ENCODE measurements at regions not wholly inside any gene's neighbourhood (a gene's known extent, or its start where the extent isn't known, plus 50 kb on each side); places are given as distances from the start of the nearest gene placed in this dataset.

DNA sequence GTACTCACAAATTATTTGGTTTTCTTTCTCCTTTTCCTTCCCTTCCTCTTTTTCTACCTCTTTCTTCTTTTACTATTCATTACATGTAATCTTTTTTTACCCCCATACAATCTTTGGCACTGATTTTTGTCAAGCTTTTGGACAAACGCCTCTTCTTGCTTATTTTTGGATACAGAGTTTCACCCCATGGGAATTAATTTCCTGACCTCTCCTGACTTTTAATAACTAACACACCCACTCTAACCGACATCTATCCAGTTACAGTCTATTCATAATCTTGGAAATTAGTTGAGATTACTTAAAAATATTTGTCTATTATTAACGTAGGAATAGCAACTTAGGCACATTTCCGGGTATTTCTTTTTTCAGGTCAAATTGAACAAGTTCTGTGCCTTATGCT lies 101.2 kb downstream of the HDGFL1 start:
- DNase-seq = no peak

DNA sequence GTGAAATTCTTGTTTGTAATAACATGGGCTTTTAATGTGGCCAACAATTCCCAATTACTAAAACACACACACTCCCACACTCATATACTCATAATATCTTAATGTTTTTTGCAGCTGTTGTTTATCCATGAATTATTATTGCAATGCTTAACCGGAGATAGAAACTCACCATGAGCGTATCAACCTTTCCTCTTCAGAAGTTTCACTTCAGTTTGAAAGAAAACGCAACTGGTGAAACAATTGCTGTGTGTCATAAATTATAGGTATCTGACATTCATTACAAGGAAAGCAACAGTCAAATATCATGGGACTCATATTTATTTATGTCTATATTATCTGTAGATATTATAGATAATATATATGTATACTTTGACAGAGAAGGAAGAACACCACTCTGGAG lies 104.1 kb downstream of the HDGFL1 start:
- DNase-seq = no peak

DNA sequence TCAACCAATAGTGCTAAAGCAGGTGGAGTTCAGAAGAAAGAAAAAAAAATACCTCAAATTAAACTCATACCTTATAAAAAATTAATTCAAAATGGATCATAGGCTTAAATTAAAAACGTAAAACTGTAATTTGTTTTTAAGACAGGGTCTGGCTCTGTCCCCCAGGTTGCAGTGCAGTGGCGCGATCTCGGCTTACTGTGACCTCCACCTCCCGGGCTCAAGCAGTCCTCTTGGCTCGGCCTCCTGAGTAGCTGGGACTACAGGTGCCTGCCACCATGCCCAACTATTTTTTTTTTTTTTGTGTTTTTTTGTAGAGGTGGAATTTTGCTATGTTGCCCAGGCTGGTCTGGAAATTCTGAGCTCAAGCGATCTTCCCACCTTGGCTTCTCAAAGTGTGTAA lies 111.6 kb downstream of the HDGFL1 start:
- no peak for DNase-seq

DNA sequence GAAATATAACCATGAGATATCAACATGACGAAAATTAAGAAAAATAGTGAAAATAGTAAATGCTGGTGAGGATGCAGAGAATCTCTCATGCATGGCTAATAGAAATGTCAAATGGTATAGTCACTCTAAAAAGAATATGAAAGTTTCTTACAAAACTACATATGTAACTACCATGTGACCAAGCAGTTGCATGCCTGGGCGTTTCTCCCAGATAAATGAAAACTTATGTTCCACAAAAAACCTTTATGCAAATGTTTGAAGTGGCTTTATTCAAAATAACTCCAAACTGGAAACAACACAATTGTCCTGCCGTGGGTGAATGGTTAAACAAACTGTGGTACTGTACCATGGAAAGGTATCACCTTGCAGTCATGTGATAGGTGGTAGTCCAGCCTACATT lies 112.4 kb downstream of the HDGFL1 start:
- no peak for DNase-seq

DNA sequence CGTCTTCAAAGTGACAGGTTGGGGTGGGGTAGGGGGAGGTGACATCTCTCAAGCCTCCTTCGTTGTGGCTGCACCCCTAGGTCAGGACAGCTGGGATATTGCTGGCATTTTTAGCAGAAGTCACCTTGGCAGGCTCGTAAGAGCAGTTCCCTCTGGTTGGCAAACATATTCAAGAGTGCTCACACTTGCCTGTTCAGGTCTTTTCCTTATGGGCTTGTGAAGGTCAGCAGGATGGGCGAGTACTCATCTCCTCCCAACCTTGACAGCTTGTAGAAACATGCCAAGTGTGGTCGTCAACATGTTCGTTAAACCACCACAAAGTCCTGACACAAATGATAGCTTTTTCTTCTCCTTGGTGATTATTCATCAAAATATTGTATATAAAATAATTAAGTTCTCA lies 113.6 kb downstream of the HDGFL1 start:
- DNase-seq = no peak

DNA sequence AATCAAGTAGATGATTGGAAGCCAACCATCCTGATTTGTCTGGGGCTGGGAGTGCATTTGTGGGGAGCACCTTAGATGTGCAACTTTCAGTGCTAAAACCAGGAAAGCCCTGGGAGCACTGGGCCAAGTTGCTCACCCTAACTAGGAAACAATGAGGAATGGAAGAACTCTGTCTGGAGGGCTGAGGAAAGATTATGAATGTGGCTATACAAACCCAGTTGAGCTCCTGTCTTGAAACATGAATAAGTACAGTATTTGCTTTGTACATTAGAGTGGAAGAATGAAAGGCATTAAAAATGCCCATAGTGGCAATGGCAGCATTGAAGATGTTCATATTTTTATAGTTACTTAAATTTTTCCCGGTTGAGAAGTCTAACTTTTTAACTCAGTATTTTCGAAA lies 121.1 kb downstream of the HDGFL1 start:
- no peak for DNase-seq

DNA sequence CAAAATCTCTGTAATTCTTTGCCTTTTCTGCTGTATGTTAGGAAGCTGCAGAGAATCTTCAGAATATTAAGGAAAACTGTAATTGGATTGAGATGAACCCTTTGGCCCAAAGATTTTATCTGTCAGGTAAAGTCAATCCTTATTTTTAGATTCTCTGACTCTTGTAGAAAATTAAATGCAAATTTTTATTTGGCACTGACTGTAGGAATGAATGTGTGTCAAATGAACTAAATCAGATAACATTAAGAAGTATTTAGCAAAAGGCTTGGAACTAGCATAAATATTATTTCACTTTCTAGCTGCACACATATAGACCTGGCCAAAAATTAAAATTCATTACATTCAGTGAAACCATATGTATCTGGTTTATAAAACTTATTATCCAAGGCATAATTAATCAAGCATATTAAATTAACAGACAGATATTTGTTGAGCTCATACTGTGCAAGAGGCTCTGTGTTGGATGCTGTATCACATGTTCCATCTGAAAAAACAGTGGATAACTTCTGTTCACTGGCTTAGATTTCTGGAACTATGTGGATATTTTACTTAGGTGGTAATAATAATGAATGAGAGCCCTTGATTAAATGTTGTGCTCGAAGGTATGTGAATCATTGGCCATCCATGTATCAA lies 124.8 kb downstream of the HDGFL1 start:
- DNase-seq = no peak

DNA sequence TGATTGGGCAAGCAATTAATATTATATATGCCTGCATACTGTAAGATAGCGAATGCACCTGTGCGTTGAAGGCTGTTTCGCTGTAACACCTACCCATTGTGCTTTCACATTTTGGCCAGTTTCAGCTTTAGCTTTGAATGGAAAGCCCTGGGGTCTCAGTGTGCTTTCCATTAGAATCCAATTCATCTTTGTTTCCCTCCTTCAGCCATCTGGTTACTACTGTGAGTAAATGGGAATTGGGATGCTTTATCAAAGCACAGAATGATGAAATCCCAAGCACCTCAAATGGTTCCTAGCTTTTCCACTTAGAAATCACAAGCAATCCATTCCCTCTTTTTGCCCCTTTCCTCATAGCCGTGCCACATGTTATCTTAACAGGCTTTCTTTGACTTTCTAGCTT lies 127.1 kb downstream of the HDGFL1 start:
- no peak for DNase-seq

DNA sequence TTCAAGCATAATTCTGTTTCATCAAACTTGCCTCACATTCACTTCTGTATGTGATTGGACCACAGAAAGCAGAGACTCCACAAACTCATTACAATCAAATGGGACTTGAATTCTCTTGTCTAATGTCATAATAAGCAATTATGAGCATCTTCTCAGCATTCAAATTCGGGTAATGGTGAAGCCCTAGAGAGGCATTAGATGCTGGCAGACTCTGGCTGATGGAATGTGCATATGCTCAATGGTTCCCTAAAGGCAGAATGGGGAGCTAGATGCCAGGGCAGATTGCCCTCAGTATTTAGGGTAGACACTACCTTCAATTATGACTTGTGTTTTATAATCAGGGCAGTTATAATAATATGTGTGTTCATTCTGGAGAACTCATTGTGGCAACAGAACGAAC lies 127.9 kb downstream of the HDGFL1 start:
- DNase-seq = no peak

DNA sequence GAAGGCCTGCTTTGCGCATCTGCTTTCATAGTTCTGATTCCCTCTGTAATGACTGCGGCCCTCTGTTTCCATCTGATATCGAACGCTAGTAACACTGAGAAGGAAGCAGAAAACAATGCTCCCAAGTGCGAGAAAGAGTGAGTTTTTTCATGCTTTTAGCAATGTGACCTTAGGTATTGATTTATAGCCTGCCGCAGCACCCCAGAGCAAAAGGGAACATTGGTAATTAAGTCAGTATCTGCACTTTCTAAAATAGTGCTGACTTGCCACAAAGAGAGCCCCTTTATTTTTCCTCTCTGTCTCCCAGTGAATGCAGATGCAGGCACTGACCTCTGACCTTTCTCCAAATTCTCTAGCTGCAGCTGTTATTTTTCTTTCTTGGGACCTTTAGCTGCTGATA lies 129.8 kb downstream of the HDGFL1 start:
- no peak for DNase-seq

DNA sequence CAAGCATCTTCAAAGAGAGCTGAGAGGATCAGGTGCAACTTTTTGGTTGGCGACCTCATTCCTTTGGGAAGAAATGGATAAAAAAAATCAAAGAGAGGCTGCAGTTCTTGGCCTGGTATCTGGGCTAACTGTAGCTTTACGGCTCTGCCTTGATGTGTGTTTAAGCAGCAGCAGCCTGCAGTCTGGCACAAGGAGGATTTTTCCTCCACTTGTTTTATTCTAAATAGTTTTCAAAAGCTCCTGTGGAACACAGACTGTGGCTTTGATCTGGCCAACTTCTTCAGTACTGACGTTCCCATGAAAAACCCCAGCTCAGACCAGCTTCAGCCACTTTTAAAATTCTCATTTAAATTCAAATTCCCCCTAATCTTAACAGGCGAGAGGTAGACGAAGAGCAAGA lies 137.3 kb downstream of the HDGFL1 start:
- no peak for DNase-seq

DNA sequence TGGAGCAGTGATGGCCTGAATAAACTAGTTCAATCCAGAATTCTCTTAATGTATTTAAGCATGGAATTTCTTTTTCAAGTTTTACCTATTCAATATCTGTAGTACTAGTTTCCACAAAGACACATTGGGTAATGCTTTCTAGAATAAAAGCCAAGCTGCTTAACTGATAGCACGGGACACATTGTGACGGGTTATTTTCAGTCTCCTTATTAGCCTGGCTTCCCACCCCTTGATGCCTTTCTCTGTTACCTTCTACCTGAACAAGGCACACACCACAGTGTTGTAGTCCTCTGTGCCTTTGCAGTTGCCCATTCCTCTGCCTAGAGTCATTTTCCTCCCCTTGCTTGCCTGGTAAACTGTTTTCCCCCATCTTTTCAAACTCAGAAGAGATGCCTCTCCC lies 139.1 kb downstream of the HDGFL1 start:
- no peak for DNase-seq

DNA sequence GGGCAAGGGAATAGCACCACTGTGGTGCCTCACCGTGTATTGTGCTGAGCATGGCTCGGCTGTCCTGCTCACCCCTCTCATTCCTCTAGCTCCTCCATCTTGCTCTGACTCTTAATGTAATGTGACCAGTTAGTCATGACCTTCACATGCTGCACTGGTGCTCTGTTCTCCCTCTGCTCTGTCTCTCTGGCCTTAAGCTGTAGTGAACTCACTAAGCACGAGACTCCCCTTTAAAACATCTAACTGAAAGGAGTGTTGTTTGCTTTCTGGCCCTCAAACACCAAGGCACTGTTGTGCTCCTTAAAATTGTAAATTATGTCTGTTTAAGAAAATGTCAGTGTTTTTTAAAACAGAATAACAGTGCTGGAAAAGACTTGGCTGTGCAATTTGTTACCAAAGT lies 140.4 kb downstream of the HDGFL1 start:
- DNase-seq = no peak

DNA sequence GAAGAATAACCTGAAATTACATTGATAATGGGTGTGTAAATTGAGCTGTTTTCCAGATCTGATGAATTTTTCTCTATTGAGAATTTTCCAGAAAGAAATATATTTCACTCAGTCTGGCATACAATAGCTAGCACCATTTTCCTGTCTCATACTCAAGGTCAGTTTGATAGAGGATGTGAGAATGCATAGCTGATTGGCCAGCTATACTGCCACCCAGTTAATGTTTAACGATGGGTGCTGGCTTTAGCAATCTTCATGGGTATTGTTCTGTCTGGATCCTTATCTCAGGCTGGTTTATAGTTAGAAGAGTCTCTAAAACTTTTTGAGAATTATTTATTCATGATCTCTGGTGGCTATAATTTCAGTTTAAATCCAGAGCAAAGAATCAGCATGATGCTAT lies 147.4 kb downstream of the HDGFL1 start:
- DNase-seq = no peak

DNA sequence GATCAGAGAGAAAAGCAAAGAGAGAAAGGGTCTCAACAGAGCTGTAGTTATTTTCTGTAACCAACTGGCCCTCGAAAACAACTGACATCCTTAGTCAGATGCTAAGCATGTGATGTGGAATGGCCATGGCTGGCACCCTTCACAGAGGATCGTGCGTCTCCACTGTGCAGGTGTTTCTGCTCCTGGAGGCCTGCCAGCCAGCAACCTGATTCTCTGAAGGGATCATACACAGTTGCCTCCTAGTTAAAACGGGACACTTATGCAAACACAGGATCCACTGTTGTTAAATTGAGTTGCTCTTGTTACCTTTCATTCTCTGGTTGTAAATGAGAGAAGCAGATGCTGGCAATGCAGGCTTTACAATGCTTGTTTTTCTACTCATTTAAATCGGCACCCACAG lies 148.5 kb downstream of the HDGFL1 start:
- no peak for DNase-seq

DNA sequence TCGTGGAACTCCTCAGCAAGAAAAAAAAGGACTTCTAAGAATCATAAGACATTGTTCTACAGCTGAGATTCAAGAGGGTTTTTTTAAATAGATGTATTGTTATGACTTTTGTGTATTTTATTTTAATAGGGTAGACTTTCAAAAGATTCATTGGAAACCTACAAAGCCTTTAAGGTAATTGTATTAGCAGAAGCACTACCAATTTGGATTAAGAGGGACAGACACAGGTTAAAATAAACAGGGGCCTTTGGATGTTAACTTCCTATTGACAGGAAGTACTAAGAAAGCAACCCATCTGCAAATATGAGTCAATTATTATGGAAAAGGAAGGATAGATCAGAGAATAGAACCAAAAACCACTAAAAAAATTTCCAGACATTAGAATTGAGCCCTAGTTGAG lies 153.5 kb downstream of the HDGFL1 start:
- no peak for DNase-seq

DNA sequence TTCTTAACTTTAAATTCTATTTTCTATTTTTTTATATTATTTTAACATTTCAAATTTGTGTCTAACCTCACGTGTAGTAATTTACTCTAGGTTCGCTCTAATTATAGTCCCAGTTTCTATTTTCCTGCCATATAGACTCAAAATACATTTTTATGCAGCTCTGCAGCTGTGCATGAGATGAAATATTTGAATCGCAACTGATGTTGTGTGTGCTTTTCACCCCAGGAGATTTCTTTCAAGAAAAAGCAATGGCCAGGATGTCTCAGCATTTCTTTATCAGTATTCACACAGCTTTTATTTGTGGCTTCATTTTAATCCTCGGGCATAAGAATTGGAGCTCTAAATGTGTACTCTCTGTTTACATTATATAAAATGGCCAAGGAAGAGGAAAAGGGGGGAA lies 157.6 kb downstream of the HDGFL1 start:
- DNase-seq = no peak

DNA sequence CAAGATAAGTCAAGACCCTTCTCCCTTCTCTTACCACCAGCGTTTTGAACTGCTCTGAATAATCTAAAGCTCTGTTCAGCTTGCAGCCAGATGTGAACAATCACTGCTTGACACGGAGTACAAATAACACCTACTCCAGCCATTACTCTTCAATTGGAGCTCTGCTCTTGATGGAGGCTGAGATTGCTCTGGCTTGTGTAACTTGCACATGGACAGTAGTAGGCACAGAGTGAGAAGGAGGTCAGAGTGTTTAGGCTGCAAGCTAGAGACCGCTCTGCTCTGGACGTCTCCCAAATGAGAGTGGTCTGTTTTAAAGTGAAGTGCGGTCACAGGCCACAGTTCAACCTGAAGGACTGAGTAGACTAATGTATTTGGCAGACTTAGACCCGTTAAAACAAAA lies 158.3 kb downstream of the HDGFL1 start:
- DNase-seq = no peak

DNA sequence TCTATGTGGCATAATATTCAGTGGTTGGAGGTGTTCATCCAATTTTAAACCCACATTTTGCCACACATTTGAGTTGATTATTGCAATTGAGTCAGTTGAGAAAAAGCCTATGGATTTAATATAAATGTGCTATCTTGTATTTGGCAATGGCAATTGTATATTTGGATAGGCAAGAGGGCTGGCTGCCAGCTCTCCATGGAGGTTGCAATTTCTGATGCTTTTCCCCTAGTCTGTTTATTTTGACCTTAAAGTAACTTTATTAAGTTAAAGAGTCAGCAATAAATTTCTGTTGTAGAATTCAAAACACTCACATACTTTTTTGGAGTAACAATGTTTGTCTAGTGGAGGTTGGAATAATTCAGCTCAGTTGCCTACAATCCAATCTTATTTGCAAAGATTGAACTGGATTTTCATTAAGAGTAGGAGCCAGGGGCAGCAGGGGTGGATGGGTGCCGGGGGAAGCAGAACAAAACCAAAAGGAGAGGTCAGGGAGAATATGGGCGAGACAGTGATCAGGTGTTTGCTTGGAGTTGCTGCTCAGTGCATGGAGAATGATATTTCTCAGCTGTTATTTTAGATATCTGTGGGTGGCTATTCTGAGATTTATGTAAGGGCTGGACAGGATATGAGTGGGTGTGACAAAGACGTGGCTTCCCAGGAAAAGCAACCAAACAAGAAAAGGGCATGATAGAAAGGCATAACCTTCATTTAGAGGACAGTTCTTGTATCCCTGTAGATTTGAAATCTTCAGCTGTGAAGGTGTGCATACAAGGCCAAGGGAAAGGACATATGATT lies 163.0 kb downstream of the HDGFL1 start:
- no peak for DNase-seq

DNA sequence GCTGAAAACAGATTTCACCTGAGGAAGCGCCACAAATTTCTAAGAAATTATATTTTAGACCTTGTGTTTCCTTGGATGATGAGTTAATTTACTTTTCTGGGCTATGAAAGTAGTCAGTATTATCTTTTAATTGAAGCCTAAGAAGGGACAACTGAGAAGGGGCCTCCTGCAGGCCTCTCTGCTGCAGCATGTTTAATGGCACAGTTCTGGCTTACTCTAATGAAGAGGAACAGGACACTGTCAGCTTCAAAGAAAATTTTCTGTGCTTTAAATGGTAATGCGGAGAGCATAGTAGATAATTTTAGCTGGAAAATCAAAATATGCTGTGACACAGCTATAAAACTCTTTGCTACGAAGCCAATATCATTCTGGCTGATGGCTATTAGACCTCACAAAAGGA lies 167.4 kb downstream of the HDGFL1 start:
- DNase-seq = no peak

DNA sequence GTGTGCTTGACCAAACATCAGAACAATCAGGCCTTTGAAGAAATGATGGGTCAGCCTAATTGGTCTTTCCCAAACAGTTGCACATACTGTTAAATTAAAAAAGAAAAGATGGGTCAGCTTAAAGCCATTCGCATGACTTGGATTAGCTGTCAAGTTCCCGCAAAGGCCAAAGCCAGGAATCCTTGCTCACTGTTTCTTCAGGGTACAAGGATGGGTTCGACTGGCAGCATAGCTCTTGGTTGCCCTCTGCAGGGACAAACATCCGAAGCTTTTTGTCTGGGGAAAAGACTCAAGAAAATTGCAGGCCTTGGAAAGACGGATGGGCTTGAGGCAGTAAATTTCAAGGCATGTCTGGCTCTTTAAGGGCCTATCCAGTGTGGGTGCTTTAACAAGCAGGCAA lies 168.0 kb downstream of the HDGFL1 start:
- no peak for DNase-seq

DNA sequence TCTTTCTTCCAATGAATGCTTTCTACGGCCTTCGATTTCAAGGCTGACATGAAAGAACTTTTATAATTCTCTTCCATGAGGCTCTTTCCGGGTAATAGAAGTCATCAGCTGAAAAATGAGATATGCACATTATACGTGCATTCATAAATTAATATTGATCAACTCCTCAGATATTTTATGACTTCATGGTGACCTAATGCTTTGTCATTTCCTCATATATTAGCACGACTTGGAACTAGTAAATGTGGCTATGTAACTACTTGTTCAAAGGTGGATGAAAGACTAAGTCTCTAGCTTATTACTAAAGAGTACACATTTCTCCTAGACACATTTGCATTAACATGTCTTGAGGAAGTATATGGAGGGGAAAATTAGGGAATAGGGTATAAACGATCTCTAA lies 168.8 kb downstream of the HDGFL1 start:
- DNase-seq = no peak

DNA sequence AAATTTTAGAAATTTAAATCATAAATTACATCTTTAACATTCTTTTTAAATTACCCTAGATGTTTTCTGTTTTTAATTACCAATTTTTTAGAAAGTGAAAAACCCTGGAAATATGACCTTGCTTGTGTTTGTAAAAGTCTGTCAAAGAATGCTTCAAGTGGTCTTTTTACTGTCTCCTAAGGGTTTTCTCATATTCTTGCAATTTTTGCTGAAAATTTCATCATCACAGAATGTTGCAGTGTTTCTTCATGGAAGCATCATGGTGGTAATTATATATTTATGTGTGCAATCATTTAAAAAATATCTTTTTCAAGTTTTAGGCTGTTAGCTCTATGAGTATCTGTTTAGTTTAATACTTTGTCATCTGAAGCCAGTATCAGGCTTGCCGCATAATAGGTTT lies 178.2 kb downstream of the HDGFL1 start:
- no peak for DNase-seq

DNA sequence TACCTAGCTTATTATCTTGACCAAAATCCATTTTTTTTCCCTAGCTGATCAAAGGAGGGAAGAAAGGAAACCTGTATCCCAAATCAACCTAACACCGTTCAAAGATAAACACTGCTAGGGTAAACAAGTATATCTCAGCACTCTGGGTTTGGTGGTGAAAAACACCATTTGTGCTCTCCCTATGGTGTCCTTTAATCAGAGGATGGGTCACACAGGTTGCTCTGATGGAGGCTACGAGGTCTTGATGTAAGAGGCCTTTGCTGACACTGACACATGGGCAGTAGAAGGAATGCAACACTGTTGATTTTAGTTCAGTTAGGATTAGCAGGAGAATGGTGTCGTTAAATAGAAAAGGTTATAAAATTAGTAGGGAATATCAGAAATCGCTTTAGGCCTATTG lies 179.3 kb downstream of the HDGFL1 start:
- DNase-seq = no peak

DNA sequence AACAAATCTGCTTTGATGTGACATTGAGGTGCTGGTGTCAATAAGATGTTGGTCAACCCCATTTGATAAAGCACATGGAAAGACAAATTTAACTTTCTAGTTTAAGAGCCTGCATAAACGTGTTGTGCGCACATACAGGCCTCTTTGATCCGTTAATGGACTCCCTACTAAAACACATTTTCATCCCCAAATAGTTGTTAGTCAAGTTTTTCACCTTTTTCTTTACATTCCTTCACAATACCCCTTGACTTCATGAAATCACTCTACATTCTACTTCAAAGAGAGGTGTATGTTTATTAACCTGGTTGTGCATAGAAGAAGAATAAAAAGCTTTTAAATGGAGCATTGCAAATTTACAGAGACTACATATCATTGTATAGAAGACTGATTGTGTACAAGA lies 180.3 kb downstream of the HDGFL1 start:
- DNase-seq = no peak

Data from CD4-positive, alpha-beta T cell treated with Interleukin-21 for 1 hour (primary cell).